ENCODE measurements at regions not wholly inside any gene's neighbourhood (a gene's known extent, or its start where the extent isn't known, plus 50 kb on each side); places are given as distances from the start of the nearest gene placed in this dataset.

GRCh38 chr1:182261655-182262054, 129.9 kb downstream of the GLUL start:
- DNase-seq (ENCODE audit: low read depth, low spot score): no peak
- Histone ChIP-seq H4K20me1 (ENCODE audit: insufficient read depth) (no peaks in the 10 kb centered on the region), H3K4me3 (replicated peaks in 1 of 2; ENCODE audit: low read depth in 1 of 2, low read length in 2 of 2) (no peak overlapping the region), H3K9me2 (ENCODE audit: insufficient read depth) (no peaks in the 10 kb centered on the region), H3K36me3 (ENCODE audit: control insufficient read depth in 1 of 2, insufficient read depth in 2 of 2, low read length in 2 of 2) (no peaks in the 10 kb centered on the region), H3K4me1 (ENCODE audit: control insufficient read depth in 1 of 2, insufficient read depth in 2 of 2, low read length in 2 of 2) (no peaks in the 10 kb centered on the region), H3K27ac (ENCODE audit: low read depth, low read length) (no peak overlapping the region), H3K9ac (ENCODE audit: low read length) (no peak overlapping the region), H3K9me3 (ENCODE audit: control insufficient read depth in 1 of 2, insufficient read depth in 1 of 2, low read depth in 1 of 2, low read length in 2 of 2) (no peaks in the 10 kb centered on the region), H3K4me2 (ENCODE audit: low read length) (no peak overlapping the region), H3K27me3 (ENCODE audit: insufficient read depth, low read length) (no peaks in the 10 kb centered on the region), H2AFZ (ENCODE audit: low read depth, low read length, poor library complexity, severe bottlenecking) (no peak overlapping the region), H3K79me2 (ENCODE audit: insufficient read depth, low read length) (no peaks in the 10 kb centered on the region)
- no peak for ATAC-seq
- ChIA-PET RAD21 (ENCODE audit: low non-redundant PET in 1 of 2, low total read pairs in 2 of 2, uncharacterized antibody in 2 of 2, unreplicated experiment in 2 of 2) (no interaction called here), CTCF (no interaction called here), POLR2A (no interaction called here)
- intact Hi-C loops (cut with micrococcal nuclease): no loop called here
- BruUV-seq (replicated peaks): no TSS peak
- TF ChIP-seq FOSL1 (IDR thresholded peaks at IDR 0.05; ENCODE audit: low read depth) (no peak), YY1 (IDR thresholded peaks at IDR 0.05; ENCODE audit: extremely low read depth, insufficient replicate concordance, low read depth, low read length) (no peak), ELF1 (IDR thresholded peaks at IDR 0.05; ENCODE audit: borderline replicate concordance, low read depth) (no peak), TCF7L2 (IDR thresholded peaks at IDR 0.05; ENCODE audit: borderline replicate concordance, extremely low read depth, insufficient read depth, insufficient read length) (no peak), POLR2A (IDR thresholded peaks at IDR 0.05; ENCODE audit: borderline replicate concordance, extremely low read depth, insufficient read depth, insufficient read length) (no peak), EZH2phosphoT487 (IDR thresholded peaks at IDR 0.05; ENCODE audit: borderline replicate concordance) (no peak), SRF (IDR thresholded peaks at IDR 0.05; ENCODE audit: low read depth) (no peak), SIN3A (IDR thresholded peaks at IDR 0.05; ENCODE audit: low read depth) (no peak)
- TF ChIP-seq, protein P1, sequence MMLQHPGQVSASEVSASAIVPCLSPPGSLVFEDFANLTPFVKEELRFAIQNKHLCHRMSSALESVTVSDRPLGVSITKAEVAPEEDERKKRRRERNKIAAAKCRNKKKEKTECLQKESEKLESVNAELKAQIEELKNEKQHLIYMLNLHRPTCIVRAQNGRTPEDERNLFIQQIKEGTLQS (IDR thresholded peaks at IDR 0.05): no peak

- Histone ChIP-seq H2AFZ (ENCODE audit: low read depth, low read length, poor library complexity, severe bottlenecking) (no peak overlapping the region), H4K20me1 (ENCODE audit: insufficient read depth) (no peaks in the 10 kb centered on the region), H3K4me2 (ENCODE audit: low read length) (no peak overlapping the region), H3K9me3 (ENCODE audit: control insufficient read depth in 1 of 2, insufficient read depth in 1 of 2, low read depth in 1 of 2, low read length in 2 of 2) (no peaks in the 10 kb centered on the region), H3K9ac (ENCODE audit: low read length) (no peak overlapping the region), H3K9me2 (ENCODE audit: insufficient read depth) (no peaks in the 10 kb centered on the region), H3K4me3 (replicated peaks in 1 of 2; ENCODE audit: low read depth in 1 of 2, low read length in 2 of 2) (no peak overlapping the region), H3K79me2 (ENCODE audit: insufficient read depth, low read length) (no peaks in the 10 kb centered on the region), H3K4me1 (ENCODE audit: control insufficient read depth in 1 of 2, insufficient read depth in 2 of 2, low read length in 2 of 2) (no peaks in the 10 kb centered on the region), H3K36me3 (ENCODE audit: control insufficient read depth in 1 of 2, insufficient read depth in 2 of 2, low read length in 2 of 2) (no peaks in the 10 kb centered on the region), H3K27me3 (ENCODE audit: insufficient read depth, low read length) (no peaks in the 10 kb centered on the region), H3K27ac (ENCODE audit: low read depth, low read length) (no peak overlapping the region)
- ChIA-PET CTCF (no interaction called here), POLR2A (no interaction called here), RAD21 (ENCODE audit: low non-redundant PET in 1 of 2, low total read pairs in 2 of 2, uncharacterized antibody in 2 of 2, unreplicated experiment in 2 of 2) (no interaction called here)
- no TSS peak for BruUV-seq (replicated peaks)
- intact Hi-C loops (cut with micrococcal nuclease): no loop called here
- DNase-seq (ENCODE audit: low read depth, low spot score): no peak
- ATAC-seq: no peak
- TF ChIP-seq SRF (IDR thresholded peaks at IDR 0.05; ENCODE audit: low read depth) (no peak), POLR2AphosphoS5 (IDR thresholded peaks at IDR 0.05; ENCODE audit: low read depth, low read length) (no peak), JUND (IDR thresholded peaks at IDR 0.05) (no peak), TCF7L2 (IDR thresholded peaks at IDR 0.05; ENCODE audit: borderline replicate concordance, extremely low read depth, insufficient read depth, insufficient read length) (no peak), EZH2phosphoT487 (IDR thresholded peaks at IDR 0.05; ENCODE audit: borderline replicate concordance) (no peak), YY1 (IDR thresholded peaks at IDR 0.05; ENCODE audit: extremely low read depth, insufficient replicate concordance, low read depth, low read length) (no peak), REST (IDR thresholded peaks at IDR 0.05; ENCODE audit: low read depth) (no peak)
- TF ChIP-seq, protein P2, sequence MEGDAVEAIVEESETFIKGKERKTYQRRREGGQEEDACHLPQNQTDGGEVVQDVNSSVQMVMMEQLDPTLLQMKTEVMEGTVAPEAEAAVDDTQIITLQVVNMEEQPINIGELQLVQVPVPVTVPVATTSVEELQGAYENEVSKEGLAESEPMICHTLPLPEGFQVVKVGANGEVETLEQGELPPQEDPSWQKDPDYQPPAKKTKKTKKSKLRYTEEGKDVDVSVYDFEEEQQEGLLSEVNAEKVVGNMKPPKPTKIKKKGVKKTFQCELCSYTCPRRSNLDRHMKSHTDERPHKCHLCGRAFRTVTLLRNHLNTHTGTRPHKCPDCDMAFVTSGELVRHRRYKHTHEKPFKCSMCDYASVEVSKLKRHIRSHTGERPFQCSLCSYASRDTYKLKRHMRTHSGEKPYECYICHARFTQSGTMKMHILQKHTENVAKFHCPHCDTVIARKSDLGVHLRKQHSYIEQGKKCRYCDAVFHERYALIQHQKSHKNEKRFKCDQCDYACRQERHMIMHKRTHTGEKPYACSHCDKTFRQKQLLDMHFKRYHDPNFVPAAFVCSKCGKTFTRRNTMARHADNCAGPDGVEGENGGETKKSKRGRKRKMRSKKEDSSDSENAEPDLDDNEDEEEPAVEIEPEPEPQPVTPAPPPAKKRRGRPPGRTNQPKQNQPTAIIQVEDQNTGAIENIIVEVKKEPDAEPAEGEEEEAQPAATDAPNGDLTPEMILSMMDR (IDR thresholded peaks at IDR 0.05 in 2 of 3, conservative IDR thresholded peaks at IDR 0.05 in 1 of 3; ENCODE audit: borderline replicate concordance in 1 of 3, insufficient read depth in 1 of 3, low read depth in 2 of 3, low read length in 2 of 3): no peak
Measured at GRCh38 chr1:182260516-182260915, 131.1 kb downstream of the GLUL start.

All from HCT116 (cell line).